GM10248 (cell line): ENCODE measurements at regions not wholly inside any gene's neighbourhood (a gene's known extent, or its start where the extent isn't known, plus 50 kb on each side); places are given as distances from the start of the nearest gene placed in this dataset.

Experiments
- CTCF ChIA-PET: fragments of 300-600 bp; sonication (Branson Sonifier 250); formaldehyde crosslinking; extraction: SDS; loops from one replicate; lab custom pipeline; 2021; ENCODE audit warnings: antibody characterized with exemption; lab: Yijun Ruan, JAX
- POLR2A ChIA-PET: fragments of 350-650 bp; sonication (Branson Sonifier 250); formaldehyde crosslinking; extraction: SDS; loops from one replicate; lab custom pipeline; 2020; ENCODE audit warnings: antibody characterized with exemption; lab: Yijun Ruan, JAX
- DNase-seq: peaks from one replicate; pipeline ENCODE4 v3.0.0; 2012; ENCODE audit errors: extremely low spot score
- TF ChIP-seq, protein P1 (sequence below): IDR thresholded peaks from 2 replicates; pipeline ENCODE4 v1.5.1; 2012; ENCODE audit warnings: mild to moderate bottlenecking, low read depth; ENCODE audit errors: extremely low read depth, missing control alignments, control extremely low read depth

DNA sequence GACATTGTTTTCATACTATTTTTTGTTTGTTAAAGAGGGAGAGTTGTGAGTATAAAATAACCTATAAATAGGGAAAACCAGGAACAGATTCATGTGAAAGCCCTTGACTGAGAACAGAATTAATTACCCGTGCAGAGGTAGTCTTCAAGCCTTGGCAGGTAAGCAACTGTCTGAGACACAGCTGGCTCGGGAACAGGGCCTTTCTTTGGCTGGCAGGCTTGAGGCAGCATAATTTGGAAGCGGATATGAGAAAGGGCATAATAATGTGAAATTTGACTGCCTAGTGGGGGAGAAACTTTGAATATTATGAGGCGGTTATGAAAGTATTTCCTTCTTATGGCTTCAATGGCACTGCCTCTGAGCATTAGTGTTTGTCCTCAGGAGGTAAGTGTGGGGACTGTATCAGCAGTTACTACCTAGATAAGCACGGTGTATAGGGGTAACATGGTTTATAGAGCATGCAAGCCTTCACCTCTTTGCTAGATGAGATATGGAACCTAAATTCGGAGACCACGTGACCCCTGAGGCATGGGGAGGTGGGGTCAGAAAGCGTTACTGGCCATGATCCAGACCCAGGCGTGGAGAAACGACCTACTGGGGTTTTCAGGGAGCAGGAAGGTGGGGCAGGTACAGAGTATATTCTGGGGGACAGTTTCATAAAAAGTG, 210.2 kb upstream of the GAS1 start:
- DNase-seq, result no peak
- ChIA-PET POLR2A (no interaction called here), CTCF (no interaction called here)
- TF ChIP-seq, protein P1, sequence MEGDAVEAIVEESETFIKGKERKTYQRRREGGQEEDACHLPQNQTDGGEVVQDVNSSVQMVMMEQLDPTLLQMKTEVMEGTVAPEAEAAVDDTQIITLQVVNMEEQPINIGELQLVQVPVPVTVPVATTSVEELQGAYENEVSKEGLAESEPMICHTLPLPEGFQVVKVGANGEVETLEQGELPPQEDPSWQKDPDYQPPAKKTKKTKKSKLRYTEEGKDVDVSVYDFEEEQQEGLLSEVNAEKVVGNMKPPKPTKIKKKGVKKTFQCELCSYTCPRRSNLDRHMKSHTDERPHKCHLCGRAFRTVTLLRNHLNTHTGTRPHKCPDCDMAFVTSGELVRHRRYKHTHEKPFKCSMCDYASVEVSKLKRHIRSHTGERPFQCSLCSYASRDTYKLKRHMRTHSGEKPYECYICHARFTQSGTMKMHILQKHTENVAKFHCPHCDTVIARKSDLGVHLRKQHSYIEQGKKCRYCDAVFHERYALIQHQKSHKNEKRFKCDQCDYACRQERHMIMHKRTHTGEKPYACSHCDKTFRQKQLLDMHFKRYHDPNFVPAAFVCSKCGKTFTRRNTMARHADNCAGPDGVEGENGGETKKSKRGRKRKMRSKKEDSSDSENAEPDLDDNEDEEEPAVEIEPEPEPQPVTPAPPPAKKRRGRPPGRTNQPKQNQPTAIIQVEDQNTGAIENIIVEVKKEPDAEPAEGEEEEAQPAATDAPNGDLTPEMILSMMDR, result no peak

DNA sequence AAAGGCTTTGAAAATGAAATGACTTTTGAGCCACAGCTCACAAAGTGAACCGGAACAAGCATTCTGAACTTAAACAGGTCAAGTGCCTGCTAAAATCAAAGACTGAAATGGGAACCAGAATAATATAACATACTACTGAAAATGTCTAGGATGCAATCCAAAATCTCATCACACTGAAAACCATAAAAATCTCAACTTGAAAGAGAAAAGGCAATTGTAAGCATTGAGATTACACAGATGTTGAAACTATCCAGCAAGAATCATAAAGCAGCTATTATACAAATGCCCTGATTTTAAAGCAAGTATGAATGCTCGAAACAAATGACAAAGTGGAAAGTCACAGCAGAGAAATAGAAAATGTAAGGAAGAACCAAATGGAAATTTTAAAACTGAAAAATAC, 211.5 kb upstream of the GAS1 start:
- ChIA-PET CTCF (no interaction called here), POLR2A (no interaction called here)
- TF ChIP-seq, protein P1, result no peak
- DNase-seq, result no peak

DNA sequence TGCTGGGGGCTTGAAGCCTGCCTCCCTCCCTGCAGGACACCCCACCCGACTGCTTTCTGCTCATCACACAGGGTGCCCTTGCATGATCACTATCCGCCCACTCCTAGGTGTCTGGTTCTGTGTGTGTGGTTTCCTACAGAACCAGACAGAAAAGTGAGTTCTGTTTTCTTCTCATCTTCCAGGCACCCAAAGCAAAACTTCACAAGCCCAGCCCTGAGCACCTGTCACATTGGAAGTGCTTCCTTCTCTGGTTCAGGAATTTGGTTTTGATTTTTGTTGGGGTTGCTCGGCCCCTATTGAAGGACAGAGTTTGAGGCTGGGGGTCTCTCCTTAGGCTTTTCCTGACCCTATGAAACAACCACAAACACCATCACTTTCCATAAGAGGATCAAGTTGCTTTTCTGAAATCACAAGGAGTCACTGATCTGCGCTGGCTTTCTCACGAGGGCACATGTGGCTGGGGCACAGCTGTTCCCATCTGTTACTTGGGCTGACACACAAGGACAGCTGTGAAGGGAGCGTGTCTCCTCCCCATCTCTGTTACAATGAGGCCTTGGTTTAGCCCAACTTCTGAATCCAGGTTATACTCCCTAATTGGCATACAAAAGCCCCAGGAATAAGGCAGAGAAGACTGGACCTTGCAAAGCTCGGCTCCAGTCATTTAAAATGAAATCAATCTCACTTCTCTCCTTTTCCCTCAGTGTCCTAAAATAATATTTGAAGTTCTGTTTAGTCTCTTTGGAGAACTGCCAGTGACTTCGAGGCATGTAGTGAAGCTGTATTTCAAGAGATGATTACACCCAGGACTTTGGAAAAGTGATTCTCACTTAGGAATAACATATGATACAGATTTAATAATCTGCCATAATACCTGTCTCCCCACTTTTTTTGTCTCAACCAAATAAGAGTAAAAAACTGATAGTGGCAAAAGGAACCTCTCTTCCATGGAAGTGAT, 213.1 kb upstream of the GAS1 start:
- DNase-seq, result no peak
- ChIA-PET POLR2A (no interaction called here), CTCF (no interaction called here)
- TF ChIP-seq, protein P1, result no peak

DNA sequence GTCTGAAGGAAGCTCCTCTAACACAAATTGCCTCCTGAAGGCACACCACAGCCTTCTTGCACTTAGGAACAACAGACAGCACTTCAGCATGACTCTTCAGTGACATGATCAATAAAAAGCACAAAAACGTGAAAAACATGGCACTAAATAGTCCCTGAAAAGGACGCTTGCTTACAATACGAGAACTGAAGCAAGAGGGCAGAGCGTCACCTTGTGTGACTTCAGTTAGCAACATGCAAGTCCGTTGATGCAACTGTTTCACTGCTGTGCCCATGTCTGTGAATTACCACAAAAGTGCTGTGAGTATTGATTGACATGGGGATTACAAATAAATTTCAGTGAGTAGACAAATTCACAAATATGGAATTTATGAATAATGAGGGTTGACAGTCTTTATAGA, 219.9 kb upstream of the GAS1 start:
- TF ChIP-seq, protein P1, result no peak
- DNase-seq, result no peak
- ChIA-PET POLR2A (no interaction called here), CTCF (interaction anchor here (1.0 to 2.5 kb wide), 3 partner anchors 10 to 21 kb away, joined by 3 to 8 read pairs (median 3); no protein-coding TSS in a partner anchor)

DNA sequence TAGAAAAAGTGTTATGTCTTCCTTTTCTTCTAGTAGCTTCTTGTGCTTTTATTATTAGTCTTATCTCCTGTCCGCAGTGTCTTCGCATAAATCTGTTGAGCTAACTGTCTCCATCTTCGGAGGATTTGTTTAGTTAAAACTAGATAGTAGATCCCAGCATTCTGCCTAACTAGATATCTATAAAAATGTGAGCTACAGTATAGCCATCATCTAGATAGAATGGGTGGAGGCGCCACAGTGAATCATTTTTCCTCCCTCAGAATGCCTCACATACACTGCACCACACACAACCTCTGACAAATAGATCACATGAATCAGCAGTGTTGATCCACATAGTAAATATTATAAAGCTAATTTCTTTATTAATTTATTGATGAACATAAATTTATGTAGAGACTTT, 220.3 kb upstream of the GAS1 start:
- TF ChIP-seq, protein P1, result no peak
- DNase-seq, result no peak
- ChIA-PET CTCF (interaction anchor here (1.0 to 2.5 kb wide), 4 partner anchors 9 to 681 kb away, joined by 3 to 8 read pairs (median 3); no protein-coding TSS in a partner anchor), POLR2A (no interaction called here)

DNA sequence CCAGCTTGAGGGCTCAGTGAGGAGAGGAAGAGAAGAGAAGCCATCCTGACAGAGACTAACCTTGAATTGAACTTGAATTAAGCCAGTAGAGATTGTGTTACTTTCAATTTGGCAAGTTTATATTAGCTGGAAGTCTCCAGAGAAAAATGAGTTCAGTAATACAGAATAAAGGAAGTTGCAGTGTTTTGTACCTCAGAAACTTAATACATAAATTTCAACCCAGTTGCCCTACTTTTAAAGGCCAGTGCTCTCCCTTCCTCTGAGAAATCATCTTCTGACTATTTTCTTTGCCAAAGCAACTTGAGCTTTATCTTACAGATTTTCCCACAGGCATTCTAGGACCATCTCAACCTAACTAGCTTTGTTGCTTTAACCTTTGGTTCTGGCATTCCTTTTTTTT, 231.0 kb upstream of the GAS1 start:
- POLR2A ChIA-PET, result no interaction called here

More for the DNA sequence above, 231.0 kb upstream of the GAS1 start:
- CTCF ChIA-PET, result interaction anchor here (1.0 to 1.3 kb wide), 2 partner anchors 12 to 15 kb away, joined by 3 read pairs; no protein-coding TSS in a partner anchor
- TF ChIP-seq, protein P1, result no peak
- no peak for DNase-seq
